ENCODE measurements at regions not wholly inside any gene's neighbourhood (a gene's known extent, or its start where the extent isn't known, plus 50 kb on each side); places are given as distances from the start of the nearest gene placed in this dataset.

DNA sequence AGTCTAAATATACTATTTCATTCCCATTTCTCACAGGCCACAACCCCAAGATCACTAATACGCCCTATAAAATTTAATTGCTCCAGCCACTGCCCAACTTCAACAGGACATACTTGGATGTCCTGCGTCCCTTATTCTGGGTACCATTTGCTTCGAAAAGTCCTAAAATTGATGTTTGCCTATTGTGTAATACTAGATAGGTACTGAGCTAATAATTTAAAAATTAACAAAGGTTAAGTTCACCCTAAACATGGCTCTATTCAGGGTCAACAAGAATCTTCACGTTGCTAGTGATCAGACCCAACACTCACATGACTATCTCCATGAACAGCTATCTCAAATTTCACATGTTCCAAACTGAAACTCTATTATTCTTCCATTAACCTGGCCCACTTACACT is 296.4 kb upstream of the RND3 start:
- no peak for DNase-seq (ENCODE audit: low spot score)

DNA sequence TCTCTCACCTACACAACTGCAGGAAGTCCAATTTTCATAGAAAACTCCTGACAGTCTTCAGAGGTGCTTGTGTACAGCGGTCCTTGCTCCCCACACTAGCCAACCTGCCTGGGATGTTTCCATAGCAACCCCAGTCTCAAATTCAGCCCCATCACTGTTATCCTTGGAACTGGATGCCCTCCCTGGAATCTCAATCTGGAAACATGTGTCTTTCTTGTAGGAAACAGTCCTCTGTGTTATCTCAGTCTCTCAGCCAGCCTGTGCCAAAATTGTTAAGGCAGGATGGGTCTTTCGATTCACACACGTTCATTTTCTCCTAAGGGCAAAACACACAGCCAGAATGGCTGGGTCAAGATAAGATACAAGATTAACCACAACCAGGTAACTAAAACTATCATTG is 295.5 kb upstream of the RND3 start:
- DNase-seq (ENCODE audit: low spot score) = no peak

GRCh38 chr2:150782613-150783012 is 295.1 kb upstream of the RND3 start:
- no peak for DNase-seq (ENCODE audit: low spot score)

GRCh38 chr2:150781142-150781541 is 293.7 kb upstream of the RND3 start:
- DNase-seq (ENCODE audit: low spot score) = no peak

DNA sequence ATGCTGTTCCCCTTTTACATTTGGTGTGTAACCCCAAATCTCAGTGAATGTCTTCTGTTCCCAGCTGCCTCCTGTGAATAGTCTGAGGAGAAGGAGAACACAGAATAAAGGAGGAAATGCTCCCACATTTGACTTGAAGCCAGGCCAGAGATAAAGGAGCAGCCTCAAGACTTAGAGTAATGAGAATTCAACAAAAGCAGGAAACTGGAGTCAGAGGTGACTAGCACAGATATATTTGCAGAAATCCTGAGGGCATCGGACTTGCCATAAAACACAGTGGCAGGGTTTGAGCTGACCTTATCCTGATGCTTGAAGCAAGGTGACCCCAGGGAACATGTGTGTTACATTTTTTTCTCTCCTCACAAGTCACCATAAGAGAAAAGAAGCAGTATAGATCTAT is 291.4 kb upstream of the RND3 start:
- peak; percentile 58 for DNase-seq (ENCODE audit: low spot score)

GRCh38 chr2:150769421-150769820 is 282.0 kb upstream of the RND3 start:
- DNase-seq (ENCODE audit: low spot score) = no peak

GRCh38 chr2:150767991-150768746 is 280.7 kb upstream of the RND3 start:
- no peak for DNase-seq (ENCODE audit: low spot score)

DNA sequence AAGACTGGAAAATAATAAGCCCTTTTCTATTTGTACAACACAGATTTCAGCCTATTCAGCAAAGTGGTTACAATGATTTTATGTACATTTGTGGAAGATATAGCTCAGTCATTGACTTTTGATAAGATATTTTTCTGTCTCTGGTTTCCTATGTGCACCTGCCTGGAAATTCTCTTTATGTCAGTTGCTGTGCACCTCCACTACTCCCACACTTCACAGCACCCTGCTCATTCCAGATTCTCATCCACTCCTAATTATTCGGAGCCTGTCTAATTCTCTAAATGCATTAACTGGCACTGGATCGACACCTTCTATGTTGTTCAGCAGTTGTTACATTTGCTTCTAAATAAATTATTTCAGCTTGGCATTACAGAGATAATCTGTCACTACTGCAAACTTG is 275.1 kb upstream of the RND3 start:
- DNase-seq (ENCODE audit: low spot score) = no peak

GRCh38 chr2:150759531-150759930 is 272.1 kb upstream of the RND3 start:
- DNase-seq (ENCODE audit: low spot score) = no peak

DNA sequence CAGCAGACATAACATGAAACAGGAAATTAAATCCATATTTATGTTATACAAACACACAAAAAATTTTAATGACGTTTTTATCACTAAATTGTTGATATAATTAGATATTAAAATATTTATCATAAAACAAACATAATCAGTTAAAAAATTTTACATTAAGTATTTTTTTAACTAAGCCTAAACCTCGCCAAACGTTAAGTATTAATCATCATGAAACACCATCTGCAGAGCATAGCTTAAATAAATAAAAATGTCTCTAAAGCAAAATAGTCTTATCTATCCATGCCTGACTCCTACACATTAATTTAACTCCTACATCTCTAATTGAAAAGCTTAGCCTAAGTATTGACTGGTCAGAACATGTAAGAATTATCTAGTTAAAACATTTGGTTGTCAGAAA is 271.6 kb upstream of the RND3 start:
- no peak for DNase-seq (ENCODE audit: low spot score)

- no peak for DNase-seq (ENCODE audit: low spot score)
Measured at GRCh38 chr2:150752229-150752628, 264.8 kb upstream of the RND3 start.

DNA sequence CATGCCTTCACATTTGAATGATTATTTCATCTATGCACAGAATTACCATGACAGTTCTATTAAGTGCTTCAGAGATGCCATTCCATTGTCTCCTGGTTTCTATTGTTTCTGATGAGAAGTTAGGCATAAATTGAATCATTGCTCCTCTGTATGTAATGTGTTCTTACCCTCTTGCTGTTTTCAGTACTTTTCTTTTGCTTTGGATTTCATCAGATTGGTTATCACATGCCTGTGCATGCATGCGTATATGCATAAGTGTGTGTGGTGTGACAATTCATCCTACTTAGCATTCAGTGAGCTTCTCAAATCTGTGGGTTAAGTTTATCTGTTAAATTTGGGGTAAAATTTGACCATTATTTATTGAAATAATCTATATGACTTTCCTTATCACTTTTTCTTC is 263.3 kb upstream of the RND3 start:
- DNase-seq (ENCODE audit: low spot score) = no peak

GRCh38 chr2:150742094-150742493 is 254.6 kb upstream of the RND3 start:
- DNase-seq (ENCODE audit: low spot score) = no peak

- no peak for DNase-seq (ENCODE audit: low spot score)
Measured at GRCh38 chr2:150735894-150736498, 248.5 kb upstream of the RND3 start.

DNA sequence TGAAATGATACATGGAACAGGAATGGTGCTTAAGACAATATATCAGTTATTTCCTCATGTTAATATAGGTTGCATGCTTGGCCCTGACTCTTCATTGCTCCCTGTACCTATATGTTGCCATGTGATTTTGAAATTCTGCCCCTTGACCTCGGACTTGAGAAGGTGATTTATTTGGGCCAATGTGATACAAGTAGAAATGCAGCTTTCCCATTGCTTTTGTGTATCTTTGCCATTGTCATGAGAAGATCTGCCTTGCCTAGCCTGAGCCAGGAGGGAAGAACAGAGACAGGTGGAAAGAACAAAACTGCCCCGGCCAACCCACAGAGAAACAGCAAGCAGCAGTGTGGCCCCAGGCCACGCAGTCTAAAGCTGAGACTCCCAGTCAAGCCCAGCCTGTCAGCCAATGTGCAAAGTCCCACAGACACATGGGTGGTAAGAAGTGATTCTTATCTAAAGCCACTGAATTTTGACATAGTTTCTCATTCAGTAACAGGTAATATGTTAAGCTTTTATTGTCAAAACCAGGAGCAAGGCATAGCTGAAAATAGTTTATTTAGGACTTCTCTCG is 245.7 kb upstream of the RND3 start:
- DNase-seq (ENCODE audit: low spot score) = no peak

- DNase-seq (ENCODE audit: low spot score) = no peak
Measured at GRCh38 chr2:150732491-150732890, 245.0 kb upstream of the RND3 start.

DNA sequence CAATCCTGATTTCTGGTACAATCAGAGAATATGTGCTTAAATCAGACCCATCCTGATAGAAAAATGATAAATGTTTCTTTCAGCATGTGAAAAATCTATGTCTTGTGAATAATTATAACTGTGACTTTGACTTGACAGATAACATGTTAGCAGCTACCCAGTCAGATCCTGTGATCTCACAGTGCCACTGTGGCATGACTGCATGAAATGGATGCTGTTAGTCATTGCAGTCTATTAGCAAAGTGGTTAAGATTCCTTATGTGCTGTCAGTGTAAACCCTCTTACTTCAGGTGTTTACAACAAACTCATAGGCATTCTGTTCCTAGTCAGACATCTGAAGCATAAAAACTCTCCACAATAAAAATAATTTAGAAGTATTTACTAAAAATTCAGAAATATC is 244.6 kb upstream of the RND3 start:
- peak; percentile 11 for DNase-seq (ENCODE audit: low spot score)

GRCh38 chr2:150729495-150729955 is 242.1 kb upstream of the RND3 start:
- no peak for DNase-seq (ENCODE audit: low spot score)

DNA sequence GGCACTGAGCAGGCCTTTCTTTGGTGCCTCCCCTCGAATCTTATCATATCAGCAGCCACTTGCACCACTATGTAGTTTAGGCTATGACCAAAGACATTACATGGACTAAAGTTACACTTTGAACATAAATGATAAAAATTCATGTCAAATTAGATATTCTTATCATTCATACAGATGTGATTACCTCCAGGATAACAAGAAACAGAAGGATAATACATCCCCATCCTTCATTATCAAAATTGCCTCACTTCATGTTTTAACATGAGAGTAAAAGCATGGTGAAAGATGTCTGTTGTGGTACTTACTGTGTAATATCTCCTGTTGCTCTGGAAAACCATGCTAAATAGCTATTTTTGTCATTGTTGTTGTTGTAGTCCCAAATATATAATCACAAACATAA is 230.8 kb upstream of the RND3 start:
- no peak for DNase-seq (ENCODE audit: low spot score)

GRCh38 chr2:150716186-150716585 is 228.7 kb upstream of the RND3 start:
- DNase-seq (ENCODE audit: low spot score) = no peak

GRCh38 chr2:150715501-150715900 is 228.0 kb upstream of the RND3 start:
- no peak for DNase-seq (ENCODE audit: low spot score)

DNA sequence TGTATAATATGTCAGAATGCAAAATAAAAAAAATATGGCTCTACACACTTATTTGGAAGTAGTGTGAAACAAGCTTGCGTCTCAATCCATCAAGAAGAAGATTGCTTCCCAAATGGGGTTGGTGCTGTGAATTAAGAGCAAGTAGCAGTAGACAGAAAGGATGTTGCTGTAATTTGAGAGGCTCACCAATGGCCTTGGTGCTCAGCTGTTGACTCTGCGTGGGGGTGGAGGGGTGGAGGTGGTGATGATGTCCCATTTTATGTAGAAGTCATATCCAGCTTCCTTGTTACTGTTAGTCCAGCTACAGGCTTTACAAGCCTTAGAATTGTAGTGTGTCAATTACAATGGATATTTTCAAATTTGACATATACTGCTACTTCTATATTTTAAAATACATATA is 223.4 kb upstream of the RND3 start:
- DNase-seq (ENCODE audit: low spot score) = no peak

DNA sequence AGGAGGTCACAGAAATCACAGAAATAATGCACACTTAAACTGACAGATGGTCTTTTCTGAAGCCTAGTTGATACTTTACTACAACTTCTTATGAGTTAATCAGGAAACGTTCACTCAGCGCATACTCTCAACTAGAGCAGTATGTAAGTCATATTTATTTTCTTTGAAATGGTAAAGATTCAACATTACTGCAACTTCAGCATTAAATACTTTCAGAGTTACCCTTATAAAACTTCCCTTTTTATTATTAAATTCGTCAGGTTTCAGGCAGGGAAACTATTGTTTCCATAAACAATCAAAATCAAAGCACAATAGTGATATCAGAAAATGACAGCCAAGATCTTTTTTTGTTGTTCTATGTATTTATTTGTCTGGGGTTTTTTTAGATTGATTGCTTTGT is 222.6 kb upstream of the RND3 start:
- DNase-seq (ENCODE audit: low spot score) = no peak

DNA sequence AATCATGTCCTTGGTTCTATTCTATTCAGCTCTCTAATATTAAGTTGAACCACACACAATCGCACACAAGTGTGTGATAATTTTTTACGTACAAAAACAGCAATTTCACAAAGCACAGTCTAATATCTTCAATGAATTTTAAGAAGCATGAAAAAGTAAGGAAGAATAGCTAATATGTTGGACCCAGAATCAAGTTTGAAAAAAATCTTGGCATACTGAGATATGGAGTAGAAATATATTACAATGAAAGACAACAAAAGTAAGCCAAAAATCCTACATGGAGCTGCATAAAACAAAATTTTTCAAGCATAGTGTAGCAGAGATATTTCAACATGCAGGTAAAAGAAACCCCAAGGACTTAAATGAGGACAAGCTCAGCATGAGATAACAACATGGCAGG is 219.1 kb upstream of the RND3 start:
- no peak for DNase-seq (ENCODE audit: low spot score)

Data from kidney capillary endothelial cell (primary cell).